GM23248 (cell line): ENCODE measurements at regions not wholly inside any gene's neighbourhood (a gene's known extent, or its start where the extent isn't known, plus 50 kb on each side); places are given as distances from the start of the nearest gene placed in this dataset.

Experiments
- EZH2 ChIP-seq: fragments of 200-600 bp; sonication (generic); IDR thresholded peaks from 2 replicates; pipeline ENCODE4 v1.6.1; 2018; ENCODE audit warnings: antibody characterized with exemption, mild to moderate bottlenecking; ENCODE audit not compliant: insufficient read depth, poor library complexity, severe bottlenecking
- EZH2phosphoT487 ChIP-seq: fragments of 200-600 bp; sonication (generic); IDR thresholded peaks from 2 replicates; pipeline ENCODE4 v1.6.1; 2018; ENCODE audit warnings: antibody characterized with exemption, moderate library complexity, mild to moderate bottlenecking, low read depth; ENCODE audit not compliant: insufficient read depth

GRCh38 chr17:72311004-72311403 is 190.2 kb downstream of the SOX9 start:
- no peak for TF ChIP-seq EZH2
- TF ChIP-seq EZH2phosphoT487, result no peak
